ENCODE measurements at regions not wholly inside any gene's neighbourhood (a gene's known extent, or its start where the extent isn't known, plus 50 kb on each side); places are given as distances from the start of the nearest gene placed in this dataset.
A peak's percentile ranks its signal among the peaks of the same experiment; 100 is the strongest.

- CTCF ChIA-PET, result no interaction called here
- TF ChIP-seq CTCF (IDR thresholded peaks at IDR 0.05; ENCODE audit: insufficient read depth, low read length, missing control alignments), result no peak
- POLR2A ChIA-PET, result no interaction called here
- no peak overlapping the region for H3K4me3 ChIP-seq (ENCODE audit: low read depth, low read length)
- DNase-seq (ENCODE audit: low read depth, low spot score), result no peak
These were observed 252.4 kb upstream of the SLIT2 start for GRCh38 chr4:19999276-19999675.

GRCh38 chr4:19993242-19993641 is 258.5 kb upstream of the SLIT2 start:
- no peak for DNase-seq (ENCODE audit: low read depth, low spot score)
- H3K4me3 ChIP-seq (ENCODE audit: low read depth, low read length), result no peak overlapping the region
- POLR2A ChIA-PET, result no interaction called here
- CTCF ChIA-PET, result no interaction called here
- no peak for TF ChIP-seq CTCF (IDR thresholded peaks at IDR 0.05; ENCODE audit: insufficient read depth, low read length, missing control alignments)

- no peak for TF ChIP-seq CTCF (IDR thresholded peaks at IDR 0.05; ENCODE audit: insufficient read depth, low read length, missing control alignments)
These were observed 259.1 kb upstream of the SLIT2 start for GRCh38 chr4:19992471-19993093.

GRCh38 chr4:19987746-19988145 is 264.0 kb upstream of the SLIT2 start:
- peak; percentile 19 for DNase-seq (ENCODE audit: low read depth, low spot score)
- POLR2A ChIA-PET, result no interaction called here
- TF ChIP-seq CTCF (IDR thresholded peaks at IDR 0.05; ENCODE audit: insufficient read depth, low read length, missing control alignments), result no peak
- CTCF ChIA-PET, result interaction anchor here (1.2 kb wide), 1 partner anchor 261 kb away, joined by 5 read pairs; no protein-coding TSS in a partner anchor
- no peak overlapping the region for H3K4me3 ChIP-seq (ENCODE audit: low read depth, low read length)

More at GRCh38 chr4:19992471-19993093, 259.1 kb upstream of the SLIT2 start:
- ChIA-PET POLR2A (no interaction called here), CTCF (no interaction called here)
- DNase-seq (ENCODE audit: low read depth, low spot score), result no peak
- H3K4me3 ChIP-seq (ENCODE audit: low read depth, low read length), result no peak overlapping the region

GRCh38 chr4:19983072-19983471 is 268.6 kb upstream of the SLIT2 start:
- TF ChIP-seq CTCF (IDR thresholded peaks at IDR 0.05; ENCODE audit: insufficient read depth, low read length, missing control alignments), result no peak
- ChIA-PET POLR2A (no interaction called here), CTCF (interaction anchor here (1.2 to 3.1 kb wide), 2 partner anchors 12 to 265 kb away, joined by 3 to 13 read pairs; no protein-coding TSS in a partner anchor)
- H3K4me3 ChIP-seq (ENCODE audit: low read depth, low read length), result no peak overlapping the region
- DNase-seq (ENCODE audit: low read depth, low spot score), result peak; percentile 98

GRCh38 chr4:19982556-19982955 is 269.1 kb upstream of the SLIT2 start:
- peak; percentile 28 for DNase-seq (ENCODE audit: low read depth, low spot score)

More at GRCh38 chr4:19982556-19982955, 269.1 kb upstream of the SLIT2 start:
- TF ChIP-seq CTCF (IDR thresholded peaks at IDR 0.05; ENCODE audit: insufficient read depth, low read length, missing control alignments), result no peak
- ChIA-PET POLR2A (no interaction called here), CTCF (interaction anchor here (1.0 to 3.1 kb wide), 3 partner anchors 11 to 268 kb away, joined by 3 to 13 read pairs (median 3); partner anchors contain the start of gene SLIT2)
- H3K4me3 ChIP-seq (ENCODE audit: low read depth, low read length), result no peak overlapping the region

Data from AG04449 (cell line).